MM.1S (cell line): ENCODE measurements at regions not wholly inside any gene's neighbourhood (a gene's known extent, or its start where the extent isn't known, plus 50 kb on each side); places are given as distances from the start of the nearest gene placed in this dataset.

Experiments used
- DNase-seq: peaks from one replicate; pipeline ENCODE4 v3.0.0-alpha.2; 2015
- H2AFZ ChIP-seq: fragments of 300-600 bp; sonication (generic); 2 replicates; pipeline ENCODE4 v1.6.0; 2016; ENCODE audit warnings: antibody characterized with exemption, low read length
- H3F3A ChIP-seq: fragments of 300-600 bp; sonication (generic); 2 replicates; pipeline ENCODE4 v1.6.1; 2016; ENCODE audit warnings: mild to moderate bottlenecking, antibody characterized with exemption, low read length, moderate library complexity, mixed read lengths; ENCODE audit not compliant: insufficient read depth
- H3K27ac ChIP-seq: fragments of 300-600 bp; sonication (generic); 2 replicates; pipeline ENCODE4 v1.5.1; 2016; ENCODE audit warnings: mild to moderate bottlenecking, low read length
- H3K27me3 ChIP-seq: fragments of 300-600 bp; sonication (generic); replicated peaks from 2 replicates; pipeline ENCODE4 v1.6.0; 2016; ENCODE audit warnings: low read length; ENCODE audit not compliant: insufficient read depth
- H3K36me3 ChIP-seq: fragments of 300-600 bp; sonication (generic); replicated peaks from 2 replicates; pipeline ENCODE4 v1.6.1; 2016; ENCODE audit warnings: mild to moderate bottlenecking, low read length, mixed read lengths; ENCODE audit not compliant: insufficient read depth
- H3K4me1 ChIP-seq: fragments of 300-600 bp; sonication (generic); 2 replicates; pipeline ENCODE4 v1.6.1; 2016; ENCODE audit warnings: low read length, mixed read lengths
- H3K4me2 ChIP-seq: fragments of 300-600 bp; sonication (generic); 2 replicates; pipeline ENCODE4 v1.6.0; 2016; ENCODE audit warnings: low read depth, low read length
- H3K4me3 ChIP-seq: fragments of 300-600 bp; sonication (generic); 2 replicates; pipeline ENCODE4 v1.5.1; 2016; ENCODE audit warnings: low read length, mixed read lengths
- H3K79me2 ChIP-seq: fragments of 300-600 bp; sonication (generic); 2 replicates; pipeline ENCODE4 v1.6.1; 2016; ENCODE audit warnings: mixed run types, low read length, mixed read lengths
- H3K9ac ChIP-seq: fragments of 300-600 bp; sonication (generic); 2 replicates; pipeline ENCODE4 v1.6.1; 2016; ENCODE audit warnings: low read length, mixed read lengths
- H3K9me2 ChIP-seq: fragments of 300-600 bp; sonication (generic); replicated peaks from 2 replicates; pipeline ENCODE4 v1.6.1; 2016; ENCODE audit warnings: mild to moderate bottlenecking, low read length, mixed read lengths; ENCODE audit not compliant: insufficient read depth
- H3K9me3 ChIP-seq: fragments of 300-600 bp; sonication (generic); replicated peaks from 2 replicates; pipeline ENCODE4 v1.6.1; 2016; ENCODE audit warnings: mild to moderate bottlenecking, low read length, mixed read lengths; ENCODE audit not compliant: insufficient read depth
- H4K20me1 ChIP-seq: fragments of 300-600 bp; sonication (generic); 2 replicates; pipeline ENCODE4 v1.6.1; 2016; ENCODE audit warnings: mild to moderate bottlenecking, low read length, moderate library complexity, mixed read lengths; ENCODE audit not compliant: insufficient read depth
- CTCF ChIP-seq: fragments of 300-600 bp; sonication (generic); IDR thresholded peaks from 2 replicates; pipeline ENCODE4 v1.5.1; 2016; ENCODE audit warnings: antibody characterized with exemption, low read length, mixed read lengths
- EZH2 ChIP-seq: fragments of 300-600 bp; sonication (generic); optimal IDR thresholded peaks from 2 replicates; pipeline ENCODE3; 2017; ENCODE audit warnings: low read depth, mild to moderate bottlenecking, antibody characterized with exemption, low read length, mixed read lengths
- EZH2phosphoT487 ChIP-seq: fragments of 300-600 bp; sonication (generic); IDR thresholded peaks from 2 replicates; pipeline ENCODE4 v1.6.1; 2018; ENCODE audit warnings: antibody characterized with exemption, low read length

DNA sequence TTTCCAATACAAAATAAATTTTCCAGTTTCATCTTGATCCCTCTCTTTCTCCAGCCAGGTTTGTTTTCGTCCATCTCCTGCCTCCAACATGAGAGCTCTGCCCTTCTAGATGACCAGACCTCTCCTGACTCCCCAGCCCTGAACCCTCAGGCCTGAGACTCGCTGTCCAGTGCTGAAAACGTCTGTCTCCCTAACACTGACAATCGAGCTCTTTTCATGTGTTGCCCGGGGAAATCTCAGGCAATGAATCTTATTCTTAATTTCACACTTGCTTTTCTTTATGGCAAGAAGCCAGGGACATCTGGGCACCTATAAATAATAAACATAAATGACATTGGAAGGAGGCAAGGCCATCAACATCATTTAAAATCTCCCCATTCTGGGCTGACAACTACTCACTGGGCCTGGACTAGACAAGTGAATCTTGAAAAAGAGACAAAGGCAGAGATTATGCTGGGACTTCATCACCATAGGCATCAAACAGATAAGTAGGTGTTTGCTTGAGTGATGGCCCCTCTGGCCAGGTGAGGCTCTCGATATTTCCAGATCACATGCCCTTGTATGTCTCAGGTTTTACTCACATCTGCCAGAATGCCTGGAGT, 274.5 kb upstream of the B3GAT1 start:
- Histone ChIP-seq H3K27me3 (no peaks in the 10 kb centered on the region), H2AFZ (no peak overlapping the region), H3K9me2 (no peaks in the 10 kb centered on the region), H3K4me3 (no peak overlapping the region), H3K9ac (no peak overlapping the region), H3K4me1 (no peaks in the 10 kb centered on the region), H3K36me3 (no peaks in the 10 kb centered on the region), H3K27ac (no peak overlapping the region), H3K4me2 (no peak overlapping the region), H4K20me1 (no peaks in the 10 kb centered on the region), H3K79me2 (no peaks in the 10 kb centered on the region), H3K9me3 (no peaks in the 10 kb centered on the region), H3F3A (no peaks in the 10 kb centered on the region)
- no peak for TF ChIP-seq EZH2phosphoT487
- no peak for TF ChIP-seq EZH2
- no peak for TF ChIP-seq CTCF
- no peak for DNase-seq

GRCh38 chr11:134685793-134686380, 273.8 kb upstream of the B3GAT1 start:
- Histone ChIP-seq H3K9me3 (no peaks in the 10 kb centered on the region), H3K79me2 (no peaks in the 10 kb centered on the region), H3K4me3 (no peak overlapping the region), H3K9me2 (no peaks in the 10 kb centered on the region), H3K4me1 (no peaks in the 10 kb centered on the region), H4K20me1 (no peaks in the 10 kb centered on the region), H3K36me3 (no peaks in the 10 kb centered on the region), H3K9ac (no peak overlapping the region), H3F3A (no peaks in the 10 kb centered on the region), H3K4me2 (no peak overlapping the region), H3K27ac (no peak overlapping the region), H3K27me3 (no peaks in the 10 kb centered on the region), H2AFZ (no peak overlapping the region)
- TF ChIP-seq EZH2 (no peak), CTCF (no peak), EZH2phosphoT487 (no peak)
- no peak for DNase-seq

DNA sequence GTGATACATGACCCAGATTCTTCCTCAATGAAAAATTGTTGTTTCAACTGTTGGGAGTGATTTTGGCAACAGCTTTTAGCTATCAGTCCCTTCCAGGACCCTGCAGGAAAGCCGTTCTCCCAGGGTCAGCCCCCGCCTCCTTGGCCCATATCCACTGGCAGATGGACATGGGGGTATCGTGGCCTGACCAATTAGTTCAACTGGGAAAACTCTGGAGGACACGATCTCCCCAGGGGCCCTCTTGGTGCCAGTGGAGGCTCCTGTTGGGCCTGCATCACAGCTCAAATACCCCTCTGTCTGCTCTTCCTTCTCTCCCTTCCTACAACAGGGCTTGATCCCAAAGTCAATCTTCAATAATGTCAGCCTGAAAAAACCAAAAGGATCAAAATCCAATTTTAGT, 272.5 kb upstream of the B3GAT1 start:
- H3K4me1 ChIP-seq: no peaks in the 10 kb centered on the region
- no peak overlapping the region for H3K4me3 ChIP-seq
- no peaks in the 10 kb centered on the region for H3K36me3 ChIP-seq
- H3K9me3 ChIP-seq: no peaks in the 10 kb centered on the region
- no peaks in the 10 kb centered on the region for H3F3A ChIP-seq
- H3K4me2 ChIP-seq: no peak overlapping the region
- H2AFZ ChIP-seq: no peak overlapping the region
- H3K9ac ChIP-seq: no peak overlapping the region
- H3K9me2 ChIP-seq: no peaks in the 10 kb centered on the region
- H4K20me1 ChIP-seq: no peaks in the 10 kb centered on the region
- no peaks in the 10 kb centered on the region for H3K79me2 ChIP-seq
- H3K27me3 ChIP-seq: no peaks in the 10 kb centered on the region
- H3K27ac ChIP-seq: no peak overlapping the region
- TF ChIP-seq EZH2phosphoT487: no peak
- no peak for DNase-seq

DNA sequence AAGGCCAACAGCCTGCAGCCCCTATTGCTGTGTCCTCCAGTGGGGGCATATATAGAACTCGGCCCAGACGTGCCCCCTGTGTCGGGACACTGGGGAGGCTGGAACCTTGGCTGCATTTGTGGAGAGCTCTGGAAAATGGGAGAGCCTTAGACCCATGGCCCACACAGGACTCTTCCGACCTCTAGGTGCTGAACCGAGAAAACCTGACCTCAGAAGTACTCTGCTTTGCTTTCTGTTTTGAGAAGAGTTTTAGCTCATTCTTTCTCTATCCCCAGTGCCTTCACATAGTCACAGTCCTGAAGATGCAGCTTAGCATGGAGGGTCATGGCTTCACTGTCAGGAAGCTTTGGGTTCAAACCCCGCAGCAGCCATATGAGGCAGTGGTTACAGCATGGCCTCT, 271.8 kb upstream of the B3GAT1 start:
- H3K9me2 ChIP-seq: no peaks in the 10 kb centered on the region
- no peaks in the 10 kb centered on the region for H3K79me2 ChIP-seq
- no peaks in the 10 kb centered on the region for H3K9me3 ChIP-seq
- no peaks in the 10 kb centered on the region for H3K4me1 ChIP-seq
- no peak overlapping the region for H3K27ac ChIP-seq
- H3K9ac ChIP-seq: no peak overlapping the region
- H3K36me3 ChIP-seq: no peaks in the 10 kb centered on the region
- H4K20me1 ChIP-seq: no peaks in the 10 kb centered on the region
- no peaks in the 10 kb centered on the region for H3F3A ChIP-seq
- DNase-seq: no peak
- no peak overlapping the region for H3K4me2 ChIP-seq
- no peak overlapping the region for H3K4me3 ChIP-seq
- H2AFZ ChIP-seq: no peak overlapping the region
- H3K27me3 ChIP-seq: no peaks in the 10 kb centered on the region
- no peak for TF ChIP-seq EZH2
- no peak for TF ChIP-seq EZH2phosphoT487
- no peak for TF ChIP-seq CTCF
